Natural killer cell (primary cell): ENCODE measurements at regions not wholly inside any gene's neighbourhood (a gene's known extent, or its start where the extent isn't known, plus 50 kb on each side); places are given as distances from the start of the nearest gene placed in this dataset.
A peak's percentile ranks its signal among the peaks of the same experiment; 100 is the strongest.

Experiments used
- ATAC-seq, 3 donors: fragments of 150-1000 bp in 2 of 3; fragments of 200-7000 bp in 1 of 3; cut with Tn5 transposase; 1 replicate in 1 of 3; 2 replicates in 2 of 3; pipeline ENCODE4 v1.10.0; 2021; ENCODE audit warnings: mild to moderate bottlenecking in 2 of 3, moderate library complexity in 2 of 3
- DNase-seq, 2 donors: peaks; one replicate each; pipeline versions ENCODE4 v3.0.0 to v3.0.0-alpha.2; 2013 to 2021; ENCODE audit warnings: mixed read lengths in 1 of 2
- H3K27ac ChIP-seq: one replicate; pipeline ENCODE4 v1.5.1; 2013; ENCODE audit warnings: mild to moderate bottlenecking, low read length
- H3K27me3 ChIP-seq: one replicate; pipeline ENCODE4 v1.6.1; 2013; ENCODE audit warnings: low read length; ENCODE audit not compliant: control insufficient read depth, insufficient read depth
- H3K36me3 ChIP-seq: one replicate; pipeline ENCODE4 v1.6.1; 2013; ENCODE audit warnings: low read length; ENCODE audit not compliant: control insufficient read depth, insufficient read depth
- H3K4me1 ChIP-seq: one replicate; pipeline ENCODE4 v1.6.1; 2013; ENCODE audit warnings: low read length; ENCODE audit not compliant: control insufficient read depth, insufficient read depth
- H3K4me3 ChIP-seq: one replicate; pipeline ENCODE4 v1.5.1; 2013; ENCODE audit warnings: low read length
- H3K9me3 ChIP-seq: one replicate; pipeline ENCODE4 v1.6.1; 2013; ENCODE audit warnings: low read length; ENCODE audit not compliant: control insufficient read depth, insufficient read depth
- H3K27ac Mint-ChIP-seq, 2 donors: one replicate each; pipeline ENCODE4 v1.8.0; 2022; ENCODE audit warnings: mild to moderate bottlenecking in 2 of 2, mixed read lengths in 2 of 2, moderate library complexity in 1 of 2
- H3K27me3 Mint-ChIP-seq, 2 donors: one replicate each; pipeline ENCODE4 v1.8.0; 2022; ENCODE audit warnings: low read depth in 2 of 2, mixed read lengths in 2 of 2
- H3K36me3 Mint-ChIP-seq: one replicate; pipeline ENCODE4 v1.8.0; 2022; ENCODE audit warnings: mixed read lengths
- H3K4me1 Mint-ChIP-seq, 2 donors: one replicate each; pipeline ENCODE4 v1.8.0; 2022; ENCODE audit warnings: mixed read lengths in 2 of 2
- H3K4me3 Mint-ChIP-seq: one replicate; pipeline ENCODE4 v1.8.0; 2022; ENCODE audit warnings: mild to moderate bottlenecking, moderate library complexity, mixed read lengths
- H3K9me3 Mint-ChIP-seq, 2 donors: one replicate each; pipeline ENCODE4 v1.8.0; 2022; ENCODE audit warnings: mixed read lengths in 2 of 2
- CTCF ChIP-seq: fragments of 200-600 bp; IDR thresholded peaks from one replicate; pipeline ENCODE4 v1.8.0; 2022; ENCODE audit warnings: antibody characterized with exemption
- WGBS: methylation state at CpG from one replicate; pipeline ENCODE4 v1.1.7; 2013; ENCODE audit warnings: missing lambda C conversion rate; ENCODE audit not compliant: insufficient coverage; 5-methylcytosine and 5-hydroxymethylcytosine counted together
- intact Hi-C: fragments of 100-400 bp; cut with micrococcal nuclease; formaldehyde crosslinking; loops from one replicate; pipeline ENCODE4 v1.14.2; 2022

- H3K9me3 ChIP-seq = no peaks in the 10 kb centered on the region
- no peaks in the 10 kb centered on the region for H3K9me3 Mint-ChIP-seq
- no peak for ATAC-seq
- no peaks in the 10 kb centered on the region for H3K4me1 ChIP-seq
- no peak overlapping the region for H3K4me3 ChIP-seq
- H3K4me1 Mint-ChIP-seq = no peaks in the 10 kb centered on the region
- H3K4me3 Mint-ChIP-seq = no peak overlapping the region
- intact Hi-C loops = no loop called here
- peaks cover 3% of the 10 kb centered on the region for H3K27me3 ChIP-seq
- no peak for TF ChIP-seq CTCF
- no peak overlapping the region for H3K27ac ChIP-seq
- no peaks in the 10 kb centered on the region for H3K36me3 ChIP-seq
- no peak for DNase-seq
- H3K36me3 Mint-ChIP-seq = no peaks in the 10 kb centered on the region
- 86% methylated on average over 6 of the region's 8 CpGs for WGBS
- H3K27me3 Mint-ChIP-seq = peaks cover 7 to 30% of the 10 kb centered on the region in 2 donors
- H3K27ac Mint-ChIP-seq = no peak overlapping the region
These were observed 109.1 kb upstream of the LRIG1 start for GRCh38 chr3:66609660-66610561.

GRCh38 chr3:66610562-66610909 is 109.7 kb upstream of the LRIG1 start:
- Histone ChIP-seq H3K9me3 (no peaks in the 10 kb centered on the region), H3K27me3 (peaks cover 3% of the 10 kb centered on the region), H3K4me3 (no peak overlapping the region), H3K36me3 (no peaks in the 10 kb centered on the region), H3K4me1 (no peaks in the 10 kb centered on the region), H3K27ac (no peak overlapping the region)
- Mint-ChIP-seq H3K27me3 (peaks cover 7 to 24% of the 10 kb centered on the region in 2 donors), H3K36me3 (no peaks in the 10 kb centered on the region), H3K4me1 (no peaks in the 10 kb centered on the region), H3K4me3 (no peak overlapping the region), H3K9me3 (no peaks in the 10 kb centered on the region), H3K27ac (no peak overlapping the region)
- intact Hi-C loops = no loop called here
- no peak for TF ChIP-seq CTCF
- no peak for DNase-seq
- no peak for ATAC-seq
- 90% methylated on average over 5 of the region's 5 CpGs for WGBS

GRCh38 chr3:66615643-66616301 is 115.0 kb upstream of the LRIG1 start:
- Histone ChIP-seq H3K27me3 (no peaks in the 10 kb centered on the region), H3K36me3 (no peaks in the 10 kb centered on the region), H3K9me3 (no peaks in the 10 kb centered on the region), H3K27ac (no peak overlapping the region), H3K4me3 (no peak overlapping the region), H3K4me1 (no peaks in the 10 kb centered on the region)
- ATAC-seq (no peak), DNase-seq (peak in 1 of 2 donors; percentile 10)
- Mint-ChIP-seq H3K9me3 (no peaks in the 10 kb centered on the region), H3K27ac (no peak overlapping the region), H3K4me3 (no peak overlapping the region), H3K36me3 (no peaks in the 10 kb centered on the region), H3K4me1 (no peaks in the 10 kb centered on the region), H3K27me3 (peaks cover 0 to 11% of the 10 kb centered on the region in 2 donors)
- intact Hi-C loops = no loop called here
- no peak for TF ChIP-seq CTCF
- WGBS = 90% methylated on average over 3 of the region's 5 CpGs
